ENCODE measurements at regions not wholly inside any gene's neighbourhood (a gene's known extent, or its start where the extent isn't known, plus 50 kb on each side); places are given as distances from the start of the nearest gene placed in this dataset.

- Histone ChIP-seq H3K9me3 (no peaks in the 10 kb centered on the region), H3K9ac (ENCODE audit: low read depth in 2 of 2, low read length in 2 of 2) (no peak overlapping the region), H3K27ac (no peak overlapping the region), H3K27me3 (no peaks in the 10 kb centered on the region), H3K4me3 (no peak overlapping the region), H3K36me3 (no peaks in the 10 kb centered on the region), H3K4me1 (no peaks in the 10 kb centered on the region)
- intact Hi-C loops (cut with DNase I): no loop called here
- no peak for TF ChIP-seq CTCF (IDR thresholded peaks at IDR 0.05)
- no peak for DNase-seq
Observed at GRCh38 chrX:129007631-129008030, 515.7 kb downstream of the SMARCA1 start.

- Histone ChIP-seq H3K27ac (no peak overlapping the region), H3K27me3 (no peaks in the 10 kb centered on the region), H3K36me3 (no peaks in the 10 kb centered on the region), H3K4me1 (no peaks in the 10 kb centered on the region), H3K9me3 (no peaks in the 10 kb centered on the region), H3K4me3 (no peak overlapping the region), H3K9ac (ENCODE audit: low read depth in 2 of 2, low read length in 2 of 2) (no peak overlapping the region)
- intact Hi-C loops (cut with DNase I): no loop called here
- TF ChIP-seq CTCF (IDR thresholded peaks at IDR 0.05): no peak
- no peak for DNase-seq
Observed at GRCh38 chrX:129006491-129006890, 516.8 kb downstream of the SMARCA1 start.

GRCh38 chrX:129000797-129001196 lies 522.5 kb downstream of the SMARCA1 start:
- TF ChIP-seq CTCF (IDR thresholded peaks at IDR 0.05): no peak
- Histone ChIP-seq H3K4me3 (no peak overlapping the region), H3K9me3 (no peaks in the 10 kb centered on the region), H3K9ac (ENCODE audit: low read depth in 2 of 2, low read length in 2 of 2) (no peak overlapping the region), H3K27me3 (no peaks in the 10 kb centered on the region), H3K36me3 (no peaks in the 10 kb centered on the region), H3K4me1 (no peaks in the 10 kb centered on the region), H3K27ac (no peak overlapping the region)
- DNase-seq: no peak
- intact Hi-C loops (cut with DNase I): no loop called here

- no peak for TF ChIP-seq CTCF (IDR thresholded peaks at IDR 0.05)
- Histone ChIP-seq H3K27me3 (no peaks in the 10 kb centered on the region), H3K4me1 (no peaks in the 10 kb centered on the region), H3K9ac (ENCODE audit: low read depth in 2 of 2, low read length in 2 of 2) (no peak overlapping the region), H3K36me3 (no peaks in the 10 kb centered on the region), H3K4me3 (no peak overlapping the region), H3K27ac (no peak overlapping the region), H3K9me3 (no peaks in the 10 kb centered on the region)
- intact Hi-C loops (cut with DNase I): no loop called here
- DNase-seq: no peak
Observed at GRCh38 chrX:129000018-129000417, 523.3 kb downstream of the SMARCA1 start.

- no peak overlapping the region for H3K4me3 ChIP-seq
- H3K4me1 ChIP-seq: no peaks in the 10 kb centered on the region
- H3K27me3 ChIP-seq: no peaks in the 10 kb centered on the region
- DNase-seq: no peak
- no peak for TF ChIP-seq CTCF (IDR thresholded peaks at IDR 0.05)
- intact Hi-C loops (cut with DNase I): no loop called here
- H3K27ac ChIP-seq: no peak overlapping the region
- H3K9me3 ChIP-seq: no peaks in the 10 kb centered on the region
- H3K36me3 ChIP-seq: no peaks in the 10 kb centered on the region
- no peak overlapping the region for H3K9ac ChIP-seq (ENCODE audit: low read depth in 2 of 2, low read length in 2 of 2)
Observed at GRCh38 chrX:128992107-128992971, 531.0 kb downstream of the SMARCA1 start.

Measured in colonic mucosa (tissue), 4 donors.